HCT116 (cell line): ENCODE measurements at regions not wholly inside any gene's neighbourhood (a gene's known extent, or its start where the extent isn't known, plus 50 kb on each side); places are given as distances from the start of the nearest gene placed in this dataset.

Experiments used
- EZH2 ChIP-seq: fragments of 200-600 bp; sonication (generic); IDR thresholded peaks from 2 replicates; pipeline ENCODE4 v1.6.1; 2017; ENCODE audit warnings: antibody characterized with exemption, mixed run types
- POLR2A ChIP-seq: IDR thresholded peaks from 2 replicates; pipeline ENCODE4 v1.7.0; 2011; ENCODE audit warnings: borderline replicate concordance; ENCODE audit not compliant: insufficient read depth, insufficient read length; ENCODE audit errors: extremely low read depth
- POLR2AphosphoS5 ChIP-seq: IDR thresholded peaks from 2 replicates; pipeline ENCODE4 v1.6.1; 2011; ENCODE audit warnings: mild to moderate bottlenecking, low read depth, low read length, moderate library complexity
- SP1 ChIP-seq: IDR thresholded peaks from 2 replicates; pipeline ENCODE4 v1.6.1; 2012; ENCODE audit warnings: low read depth
- TCF7L2 ChIP-seq: IDR thresholded peaks from 2 replicates; pipeline ENCODE4 v1.7.0; 2011; ENCODE audit warnings: borderline replicate concordance, inconsistent platforms; ENCODE audit not compliant: insufficient read depth, insufficient read length; ENCODE audit errors: extremely low read depth
- YY1 ChIP-seq: IDR thresholded peaks from 2 replicates; pipeline ENCODE4 v1.6.1; 2011; ENCODE audit warnings: low read length, low read depth, moderate library complexity, mild to moderate bottlenecking; ENCODE audit not compliant: insufficient replicate concordance; ENCODE audit errors: extremely low read depth
- TF ChIP-seq, protein P1 (sequence below), 3 experiments: fragments of 200-600 bp in 1 of 3; sonication (generic) in 1 of 3; IDR thresholded peaks in 2 of 3; conservative IDR thresholded peaks in 1 of 3; 2 replicates each; pipeline ENCODE4 v1.5.1; 2012 to 2017; ENCODE audit warnings: low read depth in 2 of 3, low read length in 2 of 3, antibody characterized with exemption in 1 of 3, borderline replicate concordance in 1 of 3, control low read depth in 1 of 3, mild to moderate bottlenecking in 1 of 3, mixed read lengths in 1 of 3, mixed run types in 1 of 3, moderate library complexity in 1 of 3; ENCODE audit not compliant: insufficient read depth in 1 of 3

DNA sequence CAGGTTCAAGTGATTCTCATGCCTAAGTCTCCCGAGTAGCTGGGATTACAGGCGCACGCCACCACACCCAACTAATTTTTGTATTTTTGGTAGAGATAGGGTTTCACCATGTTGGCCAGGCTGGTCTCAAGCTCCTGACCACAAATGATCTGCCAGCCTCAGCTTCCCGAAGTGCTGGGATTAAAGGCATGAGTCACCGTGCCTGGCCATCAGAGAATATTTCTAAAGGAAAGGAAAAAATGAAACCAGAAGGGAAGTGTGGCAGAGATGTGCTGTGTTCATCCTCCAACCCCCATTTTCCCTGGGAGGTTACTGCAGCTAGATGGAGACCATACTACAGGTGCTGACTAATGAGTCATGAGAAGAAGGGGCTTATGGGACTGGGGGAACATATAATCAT, 964.1 kb downstream of the TTLL7 start:
- TF ChIP-seq, protein P1, sequence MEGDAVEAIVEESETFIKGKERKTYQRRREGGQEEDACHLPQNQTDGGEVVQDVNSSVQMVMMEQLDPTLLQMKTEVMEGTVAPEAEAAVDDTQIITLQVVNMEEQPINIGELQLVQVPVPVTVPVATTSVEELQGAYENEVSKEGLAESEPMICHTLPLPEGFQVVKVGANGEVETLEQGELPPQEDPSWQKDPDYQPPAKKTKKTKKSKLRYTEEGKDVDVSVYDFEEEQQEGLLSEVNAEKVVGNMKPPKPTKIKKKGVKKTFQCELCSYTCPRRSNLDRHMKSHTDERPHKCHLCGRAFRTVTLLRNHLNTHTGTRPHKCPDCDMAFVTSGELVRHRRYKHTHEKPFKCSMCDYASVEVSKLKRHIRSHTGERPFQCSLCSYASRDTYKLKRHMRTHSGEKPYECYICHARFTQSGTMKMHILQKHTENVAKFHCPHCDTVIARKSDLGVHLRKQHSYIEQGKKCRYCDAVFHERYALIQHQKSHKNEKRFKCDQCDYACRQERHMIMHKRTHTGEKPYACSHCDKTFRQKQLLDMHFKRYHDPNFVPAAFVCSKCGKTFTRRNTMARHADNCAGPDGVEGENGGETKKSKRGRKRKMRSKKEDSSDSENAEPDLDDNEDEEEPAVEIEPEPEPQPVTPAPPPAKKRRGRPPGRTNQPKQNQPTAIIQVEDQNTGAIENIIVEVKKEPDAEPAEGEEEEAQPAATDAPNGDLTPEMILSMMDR (IDR thresholded peaks at IDR 0.05 in 2 of 3, conservative IDR thresholded peaks at IDR 0.05 in 1 of 3; ENCODE audit: borderline replicate concordance in 1 of 3, insufficient read depth in 1 of 3, low read depth in 2 of 3, low read length in 2 of 3), result no peak
- TF ChIP-seq POLR2AphosphoS5 (no peak), TCF7L2 (no peak), POLR2A (no peak), YY1 (no peak), EZH2 (no peak), SP1 (no peak)
